ENCODE measurements at regions not wholly inside any gene's neighbourhood (a gene's known extent, or its start where the extent isn't known, plus 50 kb on each side); places are given as distances from the start of the nearest gene placed in this dataset.
A peak's percentile ranks its signal among the peaks of the same experiment; 100 is the strongest.

DNA sequence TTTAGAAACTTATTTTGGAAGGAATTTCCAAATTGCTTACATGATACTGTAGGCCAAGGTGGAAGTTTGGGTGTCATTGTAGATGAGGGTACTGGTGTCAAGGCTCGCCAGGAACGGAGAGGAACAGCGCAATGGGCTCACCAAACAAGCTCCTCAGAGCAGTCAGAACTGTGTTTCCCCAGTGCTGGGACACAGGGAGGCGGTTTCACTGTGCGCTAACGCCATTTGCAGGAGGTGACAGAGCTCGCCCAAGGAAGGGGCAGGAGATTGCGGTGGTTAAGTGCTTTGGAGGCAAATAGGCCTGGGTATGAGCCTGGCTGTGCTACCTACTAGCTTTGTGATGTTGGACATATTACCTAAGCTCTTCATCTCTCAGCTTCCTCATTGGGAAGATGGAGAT is 57.3 kb downstream of the HHEX start:
- DNase-seq (ENCODE audit: low read depth) = no peak
- in situ Hi-C loops (cut with HindIII; ENCODE audit: low pct_unique_long_range_greater_than_20kb, low sequenced_read_pairs) = no loop called here

DNA sequence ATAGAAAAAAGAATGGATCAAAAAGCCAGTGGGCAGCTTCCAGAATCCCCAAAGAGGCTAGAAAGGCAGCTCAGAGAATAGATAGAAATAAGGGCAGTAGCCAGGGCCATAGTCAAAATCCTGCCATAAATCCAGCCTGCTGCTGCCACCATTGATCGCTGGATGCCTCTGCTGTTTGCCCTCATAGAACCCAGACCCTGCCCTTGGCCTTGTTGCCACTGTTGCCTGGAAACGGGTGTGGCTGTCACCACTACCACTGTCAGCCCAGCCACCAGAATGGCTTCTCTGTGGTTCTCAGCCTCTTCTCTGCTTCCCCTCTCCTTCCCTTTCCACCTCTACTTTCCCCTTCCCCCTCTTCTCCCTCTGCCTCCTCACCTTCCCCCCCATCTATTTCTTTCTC is 57.8 kb downstream of the HHEX start:
- in situ Hi-C loops (cut with HindIII; ENCODE audit: low pct_unique_long_range_greater_than_20kb, low sequenced_read_pairs) = no loop called here
- no peak for DNase-seq (ENCODE audit: low read depth)

DNA sequence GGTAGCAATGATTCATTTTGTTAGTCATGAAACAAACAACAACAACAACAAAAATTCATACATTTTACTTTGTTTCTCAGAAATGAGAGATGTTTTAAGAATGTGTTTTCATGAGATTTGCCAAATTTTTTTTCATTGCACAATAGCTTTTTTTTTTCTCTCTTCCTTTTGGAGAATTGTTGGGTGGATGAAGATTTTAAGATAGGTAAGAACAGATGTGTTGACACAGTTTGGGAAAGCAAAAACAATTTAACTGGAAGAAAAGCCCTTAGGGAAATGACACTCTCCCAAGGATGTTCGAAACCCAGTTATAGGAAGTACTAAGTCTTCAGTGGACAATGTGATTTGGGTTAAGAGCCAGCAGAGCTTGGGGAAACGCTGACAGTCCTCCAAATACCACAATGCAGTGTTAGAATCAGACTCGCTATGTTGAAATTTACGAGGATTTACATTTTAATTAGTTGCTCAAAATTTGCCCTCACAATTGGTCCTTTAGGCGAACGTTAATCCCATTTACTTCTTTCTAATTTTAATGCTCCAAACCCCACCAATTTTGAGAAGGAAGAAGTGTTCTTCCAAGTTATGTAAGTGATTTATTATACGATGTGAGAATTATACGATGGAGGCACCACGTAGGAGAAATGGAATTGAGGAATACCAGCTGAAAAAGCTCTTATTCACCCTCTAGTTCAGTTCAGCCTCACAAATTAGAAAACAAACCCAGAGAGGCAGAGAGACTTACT is 61.2 kb downstream of the HHEX start:
- no peak for DNase-seq (ENCODE audit: low read depth)
- in situ Hi-C loops (cut with HindIII; ENCODE audit: low pct_unique_long_range_greater_than_20kb, low sequenced_read_pairs) = no loop called here

DNA sequence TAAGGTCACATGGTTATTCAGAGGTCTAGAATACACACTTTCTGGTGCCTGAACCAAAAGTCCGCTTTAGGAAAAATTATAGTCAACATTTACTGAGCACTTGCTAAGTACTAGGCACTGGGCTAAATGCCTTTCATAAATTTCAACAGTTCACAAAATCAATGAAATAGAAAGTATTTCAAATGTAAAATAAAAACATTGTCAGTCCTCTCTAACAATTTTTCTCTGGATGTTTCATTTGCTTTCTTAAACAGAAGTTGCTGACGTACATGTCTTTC is 61.7 kb downstream of the HHEX start:
- DNase-seq (ENCODE audit: low read depth) = no peak
- in situ Hi-C loops (cut with HindIII; ENCODE audit: low pct_unique_long_range_greater_than_20kb, low sequenced_read_pairs) = no loop called here

- DNase-seq (ENCODE audit: low read depth) = no peak
- in situ Hi-C loops (cut with HindIII; ENCODE audit: low pct_unique_long_range_greater_than_20kb, low sequenced_read_pairs) = no loop called here
Measured at GRCh38 chr10:92751827-92752226, 62.1 kb downstream of the HHEX start.

DNA sequence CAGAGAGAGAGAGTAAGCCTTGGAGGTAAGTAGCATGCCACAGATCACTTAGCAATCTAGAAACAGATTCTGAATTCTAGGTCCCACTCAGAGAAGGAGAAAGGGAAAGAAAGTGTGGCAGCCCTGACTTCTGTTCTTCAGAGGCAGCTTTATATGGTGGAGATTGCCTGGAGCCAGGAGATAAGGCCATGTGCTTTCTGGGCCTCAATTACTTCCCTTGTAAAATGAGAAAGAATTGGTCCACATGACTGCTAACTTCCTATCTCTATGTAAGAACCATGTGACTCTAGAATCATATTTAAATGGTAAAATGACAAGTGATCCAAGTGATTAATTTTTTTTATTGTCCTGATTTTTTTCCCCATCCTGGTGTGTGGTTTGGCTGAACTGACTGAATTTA is 64.1 kb downstream of the HHEX start:
- in situ Hi-C loops (cut with HindIII; ENCODE audit: low pct_unique_long_range_greater_than_20kb, low sequenced_read_pairs) = no loop called here
- DNase-seq (ENCODE audit: low read depth) = no peak

DNA sequence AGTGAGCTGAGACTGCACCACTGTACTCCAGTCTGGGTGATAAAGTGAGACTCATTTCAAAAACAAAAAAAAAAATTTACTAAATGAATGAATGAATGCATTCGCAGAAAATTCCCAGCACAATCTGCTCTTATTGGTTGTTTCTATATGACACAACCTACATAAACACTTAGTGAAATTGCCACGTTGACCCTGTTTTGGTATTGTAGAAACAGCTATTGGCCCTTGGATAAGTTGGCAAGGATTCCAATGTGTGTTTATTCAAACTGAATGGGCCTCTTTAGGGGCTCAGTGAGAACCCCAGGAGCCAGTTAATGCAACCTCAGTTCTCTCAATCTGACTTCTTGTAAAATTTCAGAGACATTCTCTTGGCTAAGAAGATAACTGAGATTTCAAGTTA is 66.0 kb downstream of the HHEX start:
- DNase-seq (ENCODE audit: low read depth) = no peak
- in situ Hi-C loops (cut with HindIII; ENCODE audit: low pct_unique_long_range_greater_than_20kb, low sequenced_read_pairs) = no loop called here

DNA sequence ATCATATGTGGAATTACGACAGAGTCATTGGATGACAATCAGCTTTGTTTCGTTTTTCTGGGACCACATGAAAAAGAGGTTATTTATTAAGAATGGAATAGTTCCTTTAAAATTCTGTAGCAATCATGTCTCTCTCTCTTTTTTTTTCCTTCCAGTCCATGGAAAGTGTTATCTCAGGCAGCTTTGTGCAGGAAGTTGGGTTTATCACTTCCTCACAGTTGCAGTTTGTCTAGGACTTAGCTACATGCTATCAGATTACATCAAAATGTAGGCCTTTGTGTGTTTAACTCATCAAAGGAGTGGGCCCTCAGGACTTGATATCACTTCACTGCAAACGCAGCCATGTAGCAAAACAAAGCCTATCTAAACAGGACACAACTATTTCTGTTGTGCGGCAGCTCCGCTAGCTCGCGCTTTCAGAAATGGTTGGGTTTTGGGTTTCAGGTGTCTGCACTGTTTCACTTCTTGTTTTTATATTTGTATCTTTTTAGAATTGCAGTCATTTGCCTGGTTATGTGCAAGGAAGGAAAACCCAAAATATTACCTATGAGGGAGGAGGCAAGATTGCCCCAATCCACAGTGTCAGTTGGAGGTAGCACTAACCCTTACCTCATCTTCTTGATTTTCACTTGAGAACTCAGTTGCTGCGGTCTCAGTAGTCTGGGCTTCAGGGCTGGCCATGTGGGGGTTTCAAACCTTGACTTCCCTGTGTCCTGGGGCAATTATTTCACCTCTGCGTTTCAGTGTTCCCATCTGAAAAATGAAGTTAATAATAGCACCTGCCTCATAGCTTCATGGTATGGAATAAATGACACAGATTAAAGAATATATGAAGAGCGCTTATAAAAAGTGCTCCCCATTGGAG is 66.7 kb downstream of the HHEX start:
- DNase-seq (ENCODE audit: low read depth) = no peak
- in situ Hi-C loops (cut with HindIII; ENCODE audit: low pct_unique_long_range_greater_than_20kb, low sequenced_read_pairs) = no loop called here

DNA sequence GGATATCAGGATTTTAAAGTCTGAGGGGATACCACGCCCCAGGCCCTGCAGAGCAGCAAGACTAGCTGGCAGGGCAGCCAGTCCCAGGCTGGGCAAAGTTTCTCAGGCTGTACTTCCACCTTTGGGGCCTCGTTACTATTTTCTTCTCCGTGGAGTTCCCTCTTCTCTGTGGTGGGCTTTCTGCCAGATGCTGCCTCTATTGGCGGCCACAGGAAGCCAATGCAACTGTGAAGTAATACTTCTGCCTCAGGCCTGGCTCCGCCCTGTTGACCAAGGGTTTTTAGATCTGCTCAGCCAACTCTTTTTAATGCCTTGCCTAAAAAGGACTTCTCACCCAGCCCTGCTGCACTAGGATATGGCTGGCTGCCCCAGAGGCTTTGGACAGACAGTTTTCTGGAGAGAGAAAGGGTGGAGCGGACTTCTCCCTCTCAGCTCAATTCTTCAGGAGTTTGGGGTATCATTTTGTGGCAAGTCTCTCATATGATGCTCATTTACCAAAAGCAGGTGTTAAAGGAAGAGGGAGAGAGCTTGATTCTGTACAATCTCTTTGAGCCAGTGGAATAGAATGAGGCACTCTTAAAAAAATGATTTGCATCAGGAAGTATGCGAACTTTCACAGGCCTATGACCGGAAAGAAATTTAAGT is 67.4 kb downstream of the HHEX start:
- peak; percentile 16 for DNase-seq (ENCODE audit: low read depth)
- in situ Hi-C loops (cut with HindIII; ENCODE audit: low pct_unique_long_range_greater_than_20kb, low sequenced_read_pairs) = no loop called here

DNA sequence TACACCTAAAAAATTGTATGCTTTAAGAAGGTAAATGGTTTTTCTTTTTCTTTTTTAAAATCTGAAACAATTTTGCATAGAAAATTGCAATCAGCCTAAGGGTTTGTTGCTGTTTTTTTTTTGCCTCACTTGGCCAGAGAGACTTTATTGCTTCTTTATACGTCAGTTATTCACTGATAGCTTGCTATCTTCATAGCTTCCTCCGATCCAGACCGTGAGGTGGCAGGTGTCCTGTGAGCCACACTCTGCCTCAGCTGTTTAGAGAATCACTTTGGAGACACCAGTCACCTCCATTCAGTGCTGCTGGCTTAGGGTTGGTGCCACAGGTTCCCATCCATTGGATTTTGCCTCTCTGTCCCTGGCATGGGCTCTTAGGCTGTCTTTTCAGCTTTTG is 68.0 kb downstream of the HHEX start:
- no peak for DNase-seq (ENCODE audit: low read depth)
- in situ Hi-C loops (cut with HindIII; ENCODE audit: low pct_unique_long_range_greater_than_20kb, low sequenced_read_pairs) = no loop called here

- DNase-seq (ENCODE audit: low read depth) = no peak
- in situ Hi-C loops (cut with HindIII; ENCODE audit: low pct_unique_long_range_greater_than_20kb, low sequenced_read_pairs) = no loop called here
Measured at GRCh38 chr10:92758594-92758993, 68.8 kb downstream of the HHEX start.

DNA sequence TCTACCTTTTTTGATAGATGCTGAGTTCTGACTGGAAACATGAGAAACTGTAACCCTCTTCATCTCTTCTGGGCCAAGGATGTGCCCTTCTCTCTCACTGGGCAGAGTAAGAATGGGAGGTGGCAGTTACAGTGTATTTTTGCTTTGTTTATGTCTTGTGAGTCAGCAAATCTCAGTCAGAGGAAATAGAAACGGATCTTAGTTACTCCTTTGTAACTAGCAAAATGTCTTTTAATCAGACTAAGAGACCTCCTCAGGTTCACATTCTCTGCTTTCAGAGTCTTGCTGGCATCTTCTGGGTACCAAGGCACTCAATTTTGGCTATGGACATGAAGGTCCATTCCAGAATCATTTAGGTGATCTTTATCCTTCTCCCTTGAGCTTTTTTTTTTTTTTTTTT is 70.9 kb downstream of the HHEX start:
- in situ Hi-C loops (cut with HindIII; ENCODE audit: low pct_unique_long_range_greater_than_20kb, low sequenced_read_pairs) = no loop called here
- DNase-seq (ENCODE audit: low read depth) = peak; percentile 41

DNA sequence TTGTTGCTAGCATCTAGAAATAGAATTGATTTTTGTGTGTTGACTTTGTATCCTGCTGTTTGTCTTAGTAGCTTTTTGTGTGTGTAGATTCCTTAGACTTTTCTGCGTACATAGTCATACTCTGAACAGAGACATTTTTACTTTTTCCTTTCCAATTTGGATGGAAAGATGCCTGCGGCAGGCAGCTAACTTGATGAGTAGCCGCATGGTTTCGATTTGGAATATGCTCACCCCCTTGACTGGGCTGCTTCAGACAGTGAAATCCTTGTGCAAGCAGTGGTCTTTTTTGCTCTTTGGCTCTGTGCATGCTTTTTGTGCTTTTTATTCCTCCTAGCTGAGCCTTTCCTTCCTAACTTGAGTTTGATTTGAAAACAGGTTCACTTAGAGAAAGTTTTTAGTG is 71.8 kb downstream of the HHEX start:
- DNase-seq (ENCODE audit: low read depth) = no peak
- in situ Hi-C loops (cut with HindIII; ENCODE audit: low pct_unique_long_range_greater_than_20kb, low sequenced_read_pairs) = no loop called here

GRCh38 chr10:92763634-92764155 is 73.9 kb downstream of the HHEX start:
- in situ Hi-C loops (cut with HindIII; ENCODE audit: low pct_unique_long_range_greater_than_20kb, low sequenced_read_pairs) = no loop called here
- DNase-seq (ENCODE audit: low read depth) = no peak

GRCh38 chr10:92766451-92766850 is 76.7 kb downstream of the HHEX start:
- DNase-seq (ENCODE audit: low read depth) = no peak
- in situ Hi-C loops (cut with HindIII; ENCODE audit: low pct_unique_long_range_greater_than_20kb, low sequenced_read_pairs) = no loop called here

DNA sequence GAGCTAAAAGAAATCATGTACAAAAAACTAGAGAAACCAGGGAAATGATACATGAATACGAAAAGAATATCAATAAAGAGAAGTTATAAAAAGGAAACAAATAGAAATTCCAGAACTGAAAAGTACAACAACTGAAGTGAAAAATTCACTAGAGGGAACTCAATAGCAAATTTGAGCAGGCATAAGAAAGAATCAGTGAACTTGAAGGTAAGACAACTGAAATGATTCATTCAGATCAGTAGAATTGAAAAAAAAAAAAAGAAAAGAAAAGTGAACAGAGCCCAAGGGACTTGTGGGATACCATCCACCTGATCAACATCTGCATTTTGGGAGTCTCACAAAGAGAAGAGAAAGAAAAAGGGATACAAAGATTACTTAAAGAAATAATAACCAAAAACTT is 78.3 kb downstream of the HHEX start:
- in situ Hi-C loops (cut with HindIII; ENCODE audit: low pct_unique_long_range_greater_than_20kb, low sequenced_read_pairs) = no loop called here
- no peak for DNase-seq (ENCODE audit: low read depth)

GRCh38 chr10:92773776-92774175 is 74.5 kb upstream of the EXOC6 start:
- no peak for DNase-seq (ENCODE audit: low read depth)
- in situ Hi-C loops (cut with HindIII; ENCODE audit: low pct_unique_long_range_greater_than_20kb, low sequenced_read_pairs) = no loop called here

DNA sequence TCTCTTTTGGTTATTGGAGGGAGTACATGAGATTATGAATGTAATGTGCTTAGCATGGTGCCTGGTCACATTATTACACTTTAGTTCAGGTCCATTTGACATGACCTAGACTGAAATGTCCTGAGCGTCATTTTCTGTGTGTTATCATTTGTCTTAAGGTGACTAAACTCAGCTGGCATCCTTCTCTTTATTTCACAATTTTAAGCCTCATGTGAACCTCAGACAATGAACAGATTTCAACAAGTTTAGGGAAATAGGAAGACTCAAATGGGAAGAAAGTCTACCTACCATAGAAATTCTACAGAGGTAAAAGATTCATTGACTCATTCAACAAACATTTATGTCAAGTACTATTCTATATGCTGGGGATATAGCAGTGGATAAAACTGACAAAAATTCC is 70.2 kb upstream of the EXOC6 start:
- DNase-seq (ENCODE audit: low read depth) = no peak
- in situ Hi-C loops (cut with HindIII; ENCODE audit: low pct_unique_long_range_greater_than_20kb, low sequenced_read_pairs) = no loop called here

GRCh38 chr10:92785118-92785517 is 63.2 kb upstream of the EXOC6 start:
- in situ Hi-C loops (cut with HindIII; ENCODE audit: low pct_unique_long_range_greater_than_20kb, low sequenced_read_pairs) = no loop called here
- DNase-seq (ENCODE audit: low read depth) = no peak
